ENCODE measurements at regions not wholly inside any gene's neighbourhood (a gene's known extent, or its start where the extent isn't known, plus 50 kb on each side); places are given as distances from the start of the nearest gene placed in this dataset.

- Histone ChIP-seq H3K36me3 (ENCODE audit: control insufficient read depth in 2 of 2, insufficient read depth in 2 of 2, low read length in 2 of 2) (no peaks in the 10 kb centered on the region), H3K4me3 (ENCODE audit: low read length in 2 of 2) (no peak overlapping the region), H3K9me3 (ENCODE audit: control insufficient read depth in 2 of 2, low read length in 2 of 2) (no peaks in the 10 kb centered on the region), H3K9ac (ENCODE audit: low read depth in 1 of 2, low read length in 2 of 2) (no peak overlapping the region), H3K4me1 (ENCODE audit: control insufficient read depth in 2 of 2, insufficient read depth in 2 of 2, low read length in 2 of 2) (peaks cover 3 to 8% of the 10 kb centered on the region in 2 donors), H3K27me3 (ENCODE audit: control insufficient read depth in 2 of 2, insufficient read depth in 2 of 2, low read length in 2 of 2) (no peaks in the 10 kb centered on the region), H3K27ac (ENCODE audit: low read depth in 2 of 2, low read length in 2 of 2) (no peak overlapping the region)
These were observed 80.3 kb upstream of the RPS23 start for GRCh38 chr5:82358457-82358856.

DNA sequence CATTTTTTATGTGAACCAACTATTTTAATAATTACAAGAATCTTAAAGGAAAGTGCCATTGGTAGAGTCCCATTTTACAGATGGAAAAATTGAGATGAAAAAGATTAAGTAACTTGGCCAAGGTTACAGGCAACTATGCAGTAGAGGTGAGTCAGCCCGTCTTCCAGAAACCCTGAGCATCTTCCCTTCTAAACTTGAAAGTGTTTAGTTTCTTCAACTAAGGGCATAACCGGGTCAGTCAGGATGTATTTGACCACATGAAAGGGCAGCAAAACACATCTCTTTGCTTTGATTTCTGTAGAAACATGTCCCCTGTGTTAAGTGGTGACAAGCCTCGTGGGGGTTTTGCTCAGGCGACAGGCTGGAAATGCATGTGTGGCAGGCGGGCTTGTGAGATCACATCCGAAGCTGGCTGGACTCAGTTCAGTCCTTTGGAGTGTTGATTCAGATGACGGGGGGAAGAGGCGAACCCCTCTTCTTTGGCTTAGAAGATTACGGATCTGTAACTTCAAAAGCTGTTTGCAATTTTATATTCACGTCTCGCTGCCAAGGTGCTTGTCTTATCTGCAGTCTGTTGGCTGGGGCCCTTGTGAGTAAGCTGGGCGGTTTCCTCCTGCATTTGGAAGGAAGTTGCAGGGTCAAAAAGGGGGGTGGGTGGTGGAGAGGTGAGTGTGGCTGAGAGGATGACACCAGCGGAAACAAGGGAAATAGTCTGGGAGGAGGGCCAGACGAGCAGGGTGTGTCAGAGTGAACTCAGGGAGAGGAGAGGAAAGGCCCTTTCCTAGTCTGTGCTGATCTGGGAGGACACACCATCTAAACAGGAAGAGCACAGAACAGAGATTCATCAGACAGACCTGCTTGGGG is 78.9 kb upstream of the RPS23 start:
- no peak overlapping the region for H3K4me3 ChIP-seq (ENCODE audit: low read length in 2 of 2)
- H3K9me3 ChIP-seq (ENCODE audit: control insufficient read depth in 2 of 2, low read length in 2 of 2), result no peaks in the 10 kb centered on the region
- peak overlapping the region in 1 of 2 donors; percentile 49 for H3K9ac ChIP-seq (ENCODE audit: low read depth in 1 of 2, low read length in 2 of 2)
- no peaks in the 10 kb centered on the region for H3K36me3 ChIP-seq (ENCODE audit: control insufficient read depth in 2 of 2, insufficient read depth in 2 of 2, low read length in 2 of 2)
- H3K4me1 ChIP-seq (ENCODE audit: control insufficient read depth in 2 of 2, insufficient read depth in 2 of 2, low read length in 2 of 2), result peaks cover 3 to 8% of the 10 kb centered on the region in 2 donors
- H3K27ac ChIP-seq (ENCODE audit: low read depth in 2 of 2, low read length in 2 of 2), result peak overlapping the region in 1 of 2 donors; percentile 25
- no peaks in the 10 kb centered on the region for H3K27me3 ChIP-seq (ENCODE audit: control insufficient read depth in 2 of 2, insufficient read depth in 2 of 2, low read length in 2 of 2)

DNA sequence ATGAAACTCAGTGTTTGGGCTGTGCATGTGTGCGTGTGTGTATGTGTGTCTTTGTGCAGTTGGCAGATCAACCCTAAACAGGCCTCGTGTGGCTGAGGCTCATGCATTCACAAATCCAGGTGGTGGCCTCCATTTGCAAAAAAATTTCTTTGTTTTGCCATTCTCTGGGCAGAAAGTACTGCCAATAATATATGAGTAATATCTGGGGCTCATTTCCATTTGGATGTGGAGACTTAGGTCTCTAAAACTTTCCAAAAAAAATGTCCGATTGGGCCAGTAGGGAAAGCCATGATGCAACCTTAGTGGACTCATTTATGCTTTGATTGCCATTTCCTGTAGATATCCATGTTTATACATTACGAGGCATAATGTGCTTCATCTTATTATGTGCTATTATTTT is 77.9 kb upstream of the RPS23 start:
- Histone ChIP-seq H3K27ac (ENCODE audit: low read depth in 2 of 2, low read length in 2 of 2) (no peak overlapping the region), H3K27me3 (ENCODE audit: control insufficient read depth in 2 of 2, insufficient read depth in 2 of 2, low read length in 2 of 2) (no peaks in the 10 kb centered on the region), H3K9me3 (ENCODE audit: control insufficient read depth in 2 of 2, low read length in 2 of 2) (no peaks in the 10 kb centered on the region), H3K36me3 (ENCODE audit: control insufficient read depth in 2 of 2, insufficient read depth in 2 of 2, low read length in 2 of 2) (no peaks in the 10 kb centered on the region), H3K9ac (ENCODE audit: low read depth in 1 of 2, low read length in 2 of 2) (no peak overlapping the region), H3K4me3 (ENCODE audit: low read length in 2 of 2) (no peak overlapping the region), H3K4me1 (ENCODE audit: control insufficient read depth in 2 of 2, insufficient read depth in 2 of 2, low read length in 2 of 2) (peaks cover 3 to 8% of the 10 kb centered on the region in 2 donors)

DNA sequence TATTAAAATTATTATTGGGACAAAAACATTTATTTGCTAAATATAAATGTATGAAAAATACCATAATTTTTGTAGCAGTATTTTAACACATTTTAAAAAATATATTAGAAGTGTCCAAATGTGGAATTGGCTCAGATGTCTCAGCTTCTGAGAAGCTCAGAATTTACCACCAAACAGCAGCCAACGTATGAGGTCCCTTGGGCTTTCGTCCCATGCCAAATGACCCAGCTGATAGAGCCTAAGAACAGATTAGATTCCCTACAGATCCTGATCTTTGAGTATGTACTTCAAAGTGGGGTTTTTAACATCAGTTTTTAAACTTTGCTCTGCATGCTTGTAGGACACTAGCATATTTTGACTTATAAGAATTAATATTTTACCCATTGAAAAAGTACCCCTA is 77.3 kb upstream of the RPS23 start:
- Histone ChIP-seq H3K27ac (ENCODE audit: low read depth in 2 of 2, low read length in 2 of 2) (no peak overlapping the region), H3K9ac (ENCODE audit: low read depth in 1 of 2, low read length in 2 of 2) (no peak overlapping the region)

DNA sequence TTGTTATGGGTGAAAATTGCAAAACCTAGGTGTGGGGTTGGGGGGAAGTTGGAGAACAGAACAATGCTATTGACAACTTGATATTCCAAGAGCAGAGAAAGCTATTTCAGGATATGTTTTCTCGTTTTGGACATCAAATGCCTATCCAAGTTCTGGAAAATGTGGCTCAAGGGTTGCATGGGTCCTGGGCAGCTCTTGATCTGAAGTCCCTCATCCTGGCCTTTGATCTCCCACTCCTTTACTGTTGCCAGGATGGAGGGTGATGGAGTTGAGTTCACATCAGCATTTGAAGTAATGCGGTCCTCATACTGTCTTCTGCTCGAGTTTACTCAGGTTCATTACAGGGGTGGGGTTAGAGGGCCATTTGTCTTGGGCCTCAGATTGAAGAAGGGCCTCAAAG is 76.9 kb upstream of the RPS23 start:
- no peak overlapping the region for H3K27ac ChIP-seq (ENCODE audit: low read depth in 2 of 2, low read length in 2 of 2)

More for the DNA sequence above, 77.3 kb upstream of the RPS23 start:
- Histone ChIP-seq H3K27me3 (ENCODE audit: control insufficient read depth in 2 of 2, insufficient read depth in 2 of 2, low read length in 2 of 2) (no peaks in the 10 kb centered on the region), H3K4me1 (ENCODE audit: control insufficient read depth in 2 of 2, insufficient read depth in 2 of 2, low read length in 2 of 2) (peaks cover 3 to 8% of the 10 kb centered on the region in 2 donors), H3K36me3 (ENCODE audit: control insufficient read depth in 2 of 2, insufficient read depth in 2 of 2, low read length in 2 of 2) (no peaks in the 10 kb centered on the region), H3K4me3 (ENCODE audit: low read length in 2 of 2) (no peak overlapping the region), H3K9me3 (ENCODE audit: control insufficient read depth in 2 of 2, low read length in 2 of 2) (no peaks in the 10 kb centered on the region)

DNA sequence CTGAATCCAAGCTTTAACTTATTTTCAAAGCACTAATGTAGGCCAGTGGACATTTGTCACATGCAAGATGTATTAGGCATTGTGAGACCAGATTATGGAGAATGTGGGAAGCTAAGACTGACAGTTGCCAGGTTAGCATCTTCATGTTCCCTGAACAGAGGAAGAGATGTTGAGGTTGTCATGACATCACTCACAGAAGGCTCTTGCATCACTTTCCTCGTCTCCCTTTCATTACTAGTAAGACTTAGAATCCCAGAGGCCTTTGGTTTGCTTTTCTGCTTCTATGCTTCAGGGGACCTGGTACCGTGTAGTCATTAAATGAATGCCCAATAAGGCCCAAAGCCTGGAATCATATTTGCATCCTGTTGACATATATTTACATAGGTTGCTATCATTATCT is 76.4 kb upstream of the RPS23 start:
- Histone ChIP-seq H3K27ac (ENCODE audit: low read depth in 2 of 2, low read length in 2 of 2) (no peak overlapping the region), H3K4me3 (ENCODE audit: low read length in 2 of 2) (no peak overlapping the region), H3K36me3 (ENCODE audit: control insufficient read depth in 2 of 2, insufficient read depth in 2 of 2, low read length in 2 of 2) (no peaks in the 10 kb centered on the region), H3K9ac (ENCODE audit: low read depth in 1 of 2, low read length in 2 of 2) (no peak overlapping the region), H3K4me1 (ENCODE audit: control insufficient read depth in 2 of 2, insufficient read depth in 2 of 2, low read length in 2 of 2) (peaks cover 3 to 8% of the 10 kb centered on the region in 2 donors), H3K27me3 (ENCODE audit: control insufficient read depth in 2 of 2, insufficient read depth in 2 of 2, low read length in 2 of 2) (no peaks in the 10 kb centered on the region), H3K9me3 (ENCODE audit: control insufficient read depth in 2 of 2, low read length in 2 of 2) (no peaks in the 10 kb centered on the region)

More for the DNA sequence above, 76.9 kb upstream of the RPS23 start:
- Histone ChIP-seq H3K9me3 (ENCODE audit: control insufficient read depth in 2 of 2, low read length in 2 of 2) (no peaks in the 10 kb centered on the region), H3K4me1 (ENCODE audit: control insufficient read depth in 2 of 2, insufficient read depth in 2 of 2, low read length in 2 of 2) (peaks cover 3 to 8% of the 10 kb centered on the region in 2 donors), H3K27me3 (ENCODE audit: control insufficient read depth in 2 of 2, insufficient read depth in 2 of 2, low read length in 2 of 2) (no peaks in the 10 kb centered on the region), H3K36me3 (ENCODE audit: control insufficient read depth in 2 of 2, insufficient read depth in 2 of 2, low read length in 2 of 2) (no peaks in the 10 kb centered on the region), H3K9ac (ENCODE audit: low read depth in 1 of 2, low read length in 2 of 2) (no peak overlapping the region), H3K4me3 (ENCODE audit: low read length in 2 of 2) (no peak overlapping the region)

- Histone ChIP-seq H3K36me3 (ENCODE audit: control insufficient read depth in 2 of 2, insufficient read depth in 2 of 2, low read length in 2 of 2) (no peaks in the 10 kb centered on the region), H3K9me3 (ENCODE audit: control insufficient read depth in 2 of 2, low read length in 2 of 2) (no peaks in the 10 kb centered on the region), H3K9ac (ENCODE audit: low read depth in 1 of 2, low read length in 2 of 2) (no peak overlapping the region), H3K4me1 (ENCODE audit: control insufficient read depth in 2 of 2, insufficient read depth in 2 of 2, low read length in 2 of 2) (peaks cover 3 to 8% of the 10 kb centered on the region in 2 donors), H3K4me3 (ENCODE audit: low read length in 2 of 2) (no peak overlapping the region), H3K27me3 (ENCODE audit: control insufficient read depth in 2 of 2, insufficient read depth in 2 of 2, low read length in 2 of 2) (no peaks in the 10 kb centered on the region), H3K27ac (ENCODE audit: low read depth in 2 of 2, low read length in 2 of 2) (no peak overlapping the region)
These were observed 75.4 kb upstream of the RPS23 start for GRCh38 chr5:82353522-82353921.

- Histone ChIP-seq H3K4me3 (ENCODE audit: low read length in 2 of 2) (no peak overlapping the region), H3K9me3 (ENCODE audit: control insufficient read depth in 2 of 2, low read length in 2 of 2) (no peaks in the 10 kb centered on the region), H3K27ac (ENCODE audit: low read depth in 2 of 2, low read length in 2 of 2) (no peak overlapping the region), H3K9ac (ENCODE audit: low read depth in 1 of 2, low read length in 2 of 2) (no peak overlapping the region), H3K27me3 (ENCODE audit: control insufficient read depth in 2 of 2, insufficient read depth in 2 of 2, low read length in 2 of 2) (no peaks in the 10 kb centered on the region), H3K4me1 (ENCODE audit: control insufficient read depth in 2 of 2, insufficient read depth in 2 of 2, low read length in 2 of 2) (peaks cover 0 to 4% of the 10 kb centered on the region in 2 donors), H3K36me3 (ENCODE audit: control insufficient read depth in 2 of 2, insufficient read depth in 2 of 2, low read length in 2 of 2) (no peaks in the 10 kb centered on the region)
These were observed 74.1 kb upstream of the RPS23 start for GRCh38 chr5:82352146-82352791.

- no peak overlapping the region for H3K9ac ChIP-seq (ENCODE audit: low read depth in 1 of 2, low read length in 2 of 2)
- no peak overlapping the region for H3K27ac ChIP-seq (ENCODE audit: low read depth in 2 of 2, low read length in 2 of 2)
- no peaks in the 10 kb centered on the region for H3K27me3 ChIP-seq (ENCODE audit: control insufficient read depth in 2 of 2, insufficient read depth in 2 of 2, low read length in 2 of 2)
- H3K36me3 ChIP-seq (ENCODE audit: control insufficient read depth in 2 of 2, insufficient read depth in 2 of 2, low read length in 2 of 2), result no peaks in the 10 kb centered on the region
- H3K9me3 ChIP-seq (ENCODE audit: control insufficient read depth in 2 of 2, low read length in 2 of 2), result no peaks in the 10 kb centered on the region
- no peak overlapping the region for H3K4me3 ChIP-seq (ENCODE audit: low read length in 2 of 2)
- H3K4me1 ChIP-seq (ENCODE audit: control insufficient read depth in 2 of 2, insufficient read depth in 2 of 2, low read length in 2 of 2), result no peaks in the 10 kb centered on the region
These were observed 73.6 kb upstream of the RPS23 start for GRCh38 chr5:82351754-82352145.

- Histone ChIP-seq H3K4me3 (ENCODE audit: low read length in 2 of 2) (no peak overlapping the region), H3K9me3 (ENCODE audit: control insufficient read depth in 2 of 2, low read length in 2 of 2) (no peaks in the 10 kb centered on the region), H3K36me3 (ENCODE audit: control insufficient read depth in 2 of 2, insufficient read depth in 2 of 2, low read length in 2 of 2) (no peaks in the 10 kb centered on the region), H3K4me1 (ENCODE audit: control insufficient read depth in 2 of 2, insufficient read depth in 2 of 2, low read length in 2 of 2) (no peaks in the 10 kb centered on the region), H3K27me3 (ENCODE audit: control insufficient read depth in 2 of 2, insufficient read depth in 2 of 2, low read length in 2 of 2) (no peaks in the 10 kb centered on the region), H3K27ac (ENCODE audit: low read depth in 2 of 2, low read length in 2 of 2) (no peak overlapping the region), H3K9ac (ENCODE audit: low read depth in 1 of 2, low read length in 2 of 2) (no peak overlapping the region)
These were observed 73.1 kb upstream of the RPS23 start for GRCh38 chr5:82351297-82351696.
